Mucosa of rectum (tissue), 2 donors: ENCODE measurements at regions not wholly inside any gene's neighbourhood (a gene's known extent, or its start where the extent isn't known, plus 50 kb on each side); places are given as distances from the start of the nearest gene placed in this dataset.
A peak's percentile ranks its signal among the peaks of the same experiment; 100 is the strongest.
"Not testable (repeated sequence)": the region's sequence is repeated elsewhere in the genome, so short reads cannot be mapped to it uniquely, and the experiment has no call there.

Source experiments
- H3K27ac ChIP-seq, 2 donors: one replicate each; pipeline ENCODE4 v1.7.0; 2013; ENCODE audit warnings: inconsistent platforms in 2 of 2, low read depth in 2 of 2, low read length in 2 of 2
- H3K27me3 ChIP-seq, 2 donors: one replicate each; pipeline ENCODE4 v1.7.0; 2013; ENCODE audit warnings: low read length in 2 of 2; ENCODE audit not compliant: control insufficient read depth in 2 of 2, insufficient read depth in 2 of 2
- H3K36me3 ChIP-seq, 2 donors: one replicate each; pipeline ENCODE4 v1.7.0; 2013; ENCODE audit warnings: low read length in 2 of 2; ENCODE audit not compliant: control insufficient read depth in 2 of 2, insufficient read depth in 2 of 2
- H3K4me1 ChIP-seq, 2 donors: one replicate each; pipeline ENCODE4 v1.7.0; 2013; ENCODE audit warnings: low read length in 2 of 2, mild to moderate bottlenecking in 1 of 2; ENCODE audit not compliant: control insufficient read depth in 2 of 2, insufficient read depth in 2 of 2
- H3K4me3 ChIP-seq, 2 donors: one replicate each; pipeline ENCODE4 v1.7.0; 2013; ENCODE audit warnings: low read length in 2 of 2
- H3K9ac ChIP-seq, 2 donors: one replicate each; pipeline ENCODE4 v1.7.0; 2013; ENCODE audit warnings: low read length in 2 of 2, low read depth in 1 of 2, mild to moderate bottlenecking in 1 of 2
- H3K9me3 ChIP-seq, 2 donors: one replicate each; pipeline ENCODE4 v1.7.0; 2013; ENCODE audit warnings: low read length in 2 of 2; ENCODE audit not compliant: control insufficient read depth in 2 of 2
- donor health status: healthy.
- donor health status: Normal muscosa, but diverticular disease.

- H3K9me3 ChIP-seq, result no peaks in the 10 kb centered on the region
- H3K27me3 ChIP-seq, result no peaks in the 10 kb centered on the region
- H3K27ac ChIP-seq, result peak overlapping the region; percentile 65 to 67
- no peaks in the 10 kb centered on the region for H3K36me3 ChIP-seq
- H3K9ac ChIP-seq, result peak overlapping the region in 1 of 2 donors; percentile 2
- H3K4me3 ChIP-seq, result peak overlapping the region; percentile 5 to 53
- H3K4me1 ChIP-seq, result peaks cover 4 to 13% of the 10 kb centered on the region in 2 donors
Observed at GRCh38 chr5:125484742-125485641, 738.6 kb upstream of the ZNF608 start.

GRCh38 chr5:125485771-125486170 lies 739.3 kb upstream of the ZNF608 start:
- no peaks in the 10 kb centered on the region for H3K27me3 ChIP-seq
- peak overlapping the region; percentile 65 to 67 for H3K27ac ChIP-seq
- H3K9ac ChIP-seq, result no peak overlapping the region
- H3K36me3 ChIP-seq, result no peaks in the 10 kb centered on the region
- no peak overlapping the region for H3K4me3 ChIP-seq
- no peaks in the 10 kb centered on the region for H3K9me3 ChIP-seq
- peaks cover 4 to 13% of the 10 kb centered on the region in 2 donors for H3K4me1 ChIP-seq

- Histone ChIP-seq H3K27me3 (no peaks in the 10 kb centered on the region), H3K9ac (no peak overlapping the region), H3K4me3 (no peak overlapping the region), H3K4me1 (peaks cover 4 to 13% of the 10 kb centered on the region in 2 donors), H3K36me3 (no peaks in the 10 kb centered on the region), H3K9me3 (no peaks in the 10 kb centered on the region), H3K27ac (no peak overlapping the region)
Observed at GRCh38 chr5:125486634-125487033, 740.2 kb upstream of the ZNF608 start.

GRCh38 chr5:125487231-125487630 lies 740.8 kb upstream of the ZNF608 start:
- H3K9me3 ChIP-seq, result no peaks in the 10 kb centered on the region
- peaks cover 4 to 13% of the 10 kb centered on the region in 2 donors for H3K4me1 ChIP-seq
- no peak overlapping the region for H3K27ac ChIP-seq
- no peak overlapping the region for H3K4me3 ChIP-seq
- no peaks in the 10 kb centered on the region for H3K36me3 ChIP-seq
- no peaks in the 10 kb centered on the region for H3K27me3 ChIP-seq
- no peak overlapping the region for H3K9ac ChIP-seq

GRCh38 chr5:125487652-125488051 lies 741.2 kb upstream of the ZNF608 start:
- H3K9me3 ChIP-seq, H3K36me3 ChIP-seq, H3K9ac ChIP-seq, H3K4me3 ChIP-seq, H3K27ac ChIP-seq, H3K27me3 ChIP-seq: not testable (repeated sequence)
- H3K4me1 ChIP-seq, result peaks cover 4 to 13% of the 10 kb centered on the region in 2 donors

- no peaks in the 10 kb centered on the region for H3K27me3 ChIP-seq
- H3K9ac ChIP-seq, result no peak overlapping the region
- no peak overlapping the region for H3K27ac ChIP-seq
- H3K36me3 ChIP-seq, result no peaks in the 10 kb centered on the region
- H3K9me3 ChIP-seq, result no peaks in the 10 kb centered on the region
- H3K4me1 ChIP-seq, result peaks cover 4 to 9% of the 10 kb centered on the region in 2 donors
- H3K4me3 ChIP-seq, result no peak overlapping the region
Observed at GRCh38 chr5:125489146-125489545, 742.7 kb upstream of the ZNF608 start.

- Histone ChIP-seq H3K9ac (no peak overlapping the region), H3K27ac (no peak overlapping the region), H3K4me1 (no peaks in the 10 kb centered on the region), H3K9me3 (no peaks in the 10 kb centered on the region), H3K36me3 (no peaks in the 10 kb centered on the region), H3K27me3 (no peaks in the 10 kb centered on the region), H3K4me3 (no peak overlapping the region)
Observed at GRCh38 chr5:125491986-125492492, 745.6 kb upstream of the ZNF608 start.

- H3K27ac ChIP-seq, result no peak overlapping the region
- no peaks in the 10 kb centered on the region for H3K36me3 ChIP-seq
- no peaks in the 10 kb centered on the region for H3K27me3 ChIP-seq
- no peak overlapping the region for H3K9ac ChIP-seq
- no peaks in the 10 kb centered on the region for H3K4me1 ChIP-seq
- no peaks in the 10 kb centered on the region for H3K9me3 ChIP-seq
- H3K4me3 ChIP-seq, result no peak overlapping the region
Observed at GRCh38 chr5:125492977-125493376, 746.5 kb upstream of the ZNF608 start.

- H3K36me3 ChIP-seq, result no peaks in the 10 kb centered on the region
- no peak overlapping the region for H3K27ac ChIP-seq
- no peak overlapping the region for H3K4me3 ChIP-seq
- no peaks in the 10 kb centered on the region for H3K4me1 ChIP-seq
- H3K9ac ChIP-seq, result no peak overlapping the region
- no peaks in the 10 kb centered on the region for H3K27me3 ChIP-seq
- H3K9me3 ChIP-seq, result no peaks in the 10 kb centered on the region
Observed at GRCh38 chr5:125496393-125496792, 750.0 kb upstream of the ZNF608 start.

- Histone ChIP-seq H3K9ac (no peak overlapping the region), H3K36me3 (no peaks in the 10 kb centered on the region), H3K4me1 (no peaks in the 10 kb centered on the region), H3K27me3 (no peaks in the 10 kb centered on the region), H3K27ac (no peak overlapping the region), H3K9me3 (no peaks in the 10 kb centered on the region), H3K4me3 (no peak overlapping the region)
Observed at GRCh38 chr5:125497651-125498050, 751.2 kb upstream of the ZNF608 start.
